Lung (tissue), 11 donors: ENCODE measurements at regions not wholly inside any gene's neighbourhood (a gene's known extent, or its start where the extent isn't known, plus 50 kb on each side); places are given as distances from the start of the nearest gene placed in this dataset.
"Not testable (repeated sequence)": the region's sequence is repeated elsewhere in the genome, so short reads cannot be mapped to it uniquely, and the experiment has no call there.

Experiments used
- ATAC-seq: fragments of 200-7000 bp; cut with Tn5 transposase; one replicate; pipeline ENCODE4 v1.9.1; 2020; ENCODE audit warnings: moderate number of reproducible peaks; ENCODE audit not compliant: insufficient read depth, low FRiP score
- DNase-seq, 3 donors: peaks; one replicate each; pipeline ENCODE4 v3.0.0-alpha.2; 2013 to 2017
- H3K27ac ChIP-seq, 2 donors: one replicate each; pipeline ENCODE4 v1.5.1; 2013; ENCODE audit warnings: mild to moderate bottlenecking in 2 of 2, moderate library complexity in 2 of 2, control low read depth in 1 of 2, inconsistent platforms in 1 of 2, low read depth in 1 of 2, low read length in 1 of 2
- H3K27me3 ChIP-seq, 3 donors: one replicate each; pipeline ENCODE4 v1.5.1; 2013; ENCODE audit warnings: low read length in 2 of 3; ENCODE audit not compliant: control insufficient read depth in 3 of 3, insufficient read depth in 3 of 3
- H3K36me3 ChIP-seq, 4 donors: one replicate each; pipeline ENCODE4 v1.5.1; 2013; ENCODE audit warnings: low read length in 4 of 4, mild to moderate bottlenecking in 1 of 4, moderate library complexity in 1 of 4; ENCODE audit not compliant: control insufficient read depth in 4 of 4, insufficient read depth in 4 of 4
- H3K4me1 ChIP-seq, 5 donors: one replicate each; pipeline ENCODE4 v1.5.1; 2013; ENCODE audit warnings: low read length in 5 of 5, mild to moderate bottlenecking in 2 of 5, moderate library complexity in 1 of 5; ENCODE audit not compliant: control insufficient read depth in 5 of 5, insufficient read depth in 5 of 5
- H3K4me3 ChIP-seq: one replicate; pipeline ENCODE4 v1.5.1; 2013; ENCODE audit warnings: mild to moderate bottlenecking, control low read depth, moderate library complexity
- H3K9ac ChIP-seq, 2 donors: one replicate each; pipeline ENCODE4 v1.5.1; 2013; ENCODE audit warnings: low read length in 2 of 2, control low read depth in 1 of 2; ENCODE audit not compliant: insufficient read depth in 1 of 2
- H3K9me3 ChIP-seq, 4 donors: one replicate each; pipeline ENCODE4 v1.5.1; 2013; ENCODE audit warnings: low read length in 3 of 4, mild to moderate bottlenecking in 1 of 4, moderate library complexity in 1 of 4; ENCODE audit not compliant: control insufficient read depth in 4 of 4, insufficient read depth in 3 of 4
- WGBS, 2 donors: extraction: QIAGEN DNeasy Blood & Tissue Kit; methylation state at CpG; one replicate each; pipeline ENCODE4 v1.1.7; 2013; 5-methylcytosine and 5-hydroxymethylcytosine counted together
- TF ChIP-seq, protein P1 (sequence below): IDR thresholded peaks from 2 replicates; pipeline ENCODE4 v1.5.1; 2012; ENCODE audit warnings: mild to moderate bottlenecking; ENCODE audit errors: control extremely low read depth, extremely low read depth
- donor health status: control.
- donor health status: control.
- donor health status: Bipolar disorder and iron deficiency.
- donor health status: healthy.
- donor health status: DM: yes; HTN: yes; CAD: no.

DNA sequence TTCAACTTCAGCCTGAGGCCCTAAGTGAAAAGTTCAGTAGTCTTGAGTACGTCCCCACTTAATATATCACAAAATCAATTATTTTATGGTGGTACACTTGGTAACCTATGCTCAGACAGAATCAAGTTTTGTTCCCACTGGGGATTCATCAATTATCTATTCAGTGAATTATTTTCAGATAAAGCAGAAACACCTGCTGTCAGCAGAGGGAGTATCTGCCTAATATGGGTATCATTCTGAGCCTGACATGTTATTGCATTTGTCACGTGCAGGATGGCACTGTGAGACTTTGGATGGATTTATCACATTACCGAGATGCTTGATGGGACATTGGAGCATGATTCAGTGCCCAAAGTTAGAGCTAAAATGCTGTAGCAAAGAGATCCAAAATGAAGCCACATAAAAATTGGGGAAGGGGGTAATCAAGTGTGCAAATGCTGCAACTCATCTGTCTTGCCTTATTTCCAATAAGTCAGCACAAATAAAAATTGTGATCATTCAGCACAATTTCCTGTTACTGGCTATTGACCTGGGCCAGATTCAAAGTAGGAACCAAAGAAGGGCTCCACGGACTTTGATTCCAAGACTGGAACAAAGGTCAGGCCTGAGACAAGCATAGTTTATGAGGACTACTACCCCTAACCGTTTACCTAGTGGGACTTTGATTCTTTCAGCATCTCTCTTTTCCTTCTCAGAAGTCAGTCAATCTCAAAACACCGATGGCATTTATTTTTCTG lies 657.6 kb downstream of the LMO4 start:
- no peak overlapping the region for H3K27ac ChIP-seq
- DNase-seq (no peak), ATAC-seq (no peak)
- H3K9me3 ChIP-seq = no peaks in the 10 kb centered on the region
- TF ChIP-seq, protein P1, sequence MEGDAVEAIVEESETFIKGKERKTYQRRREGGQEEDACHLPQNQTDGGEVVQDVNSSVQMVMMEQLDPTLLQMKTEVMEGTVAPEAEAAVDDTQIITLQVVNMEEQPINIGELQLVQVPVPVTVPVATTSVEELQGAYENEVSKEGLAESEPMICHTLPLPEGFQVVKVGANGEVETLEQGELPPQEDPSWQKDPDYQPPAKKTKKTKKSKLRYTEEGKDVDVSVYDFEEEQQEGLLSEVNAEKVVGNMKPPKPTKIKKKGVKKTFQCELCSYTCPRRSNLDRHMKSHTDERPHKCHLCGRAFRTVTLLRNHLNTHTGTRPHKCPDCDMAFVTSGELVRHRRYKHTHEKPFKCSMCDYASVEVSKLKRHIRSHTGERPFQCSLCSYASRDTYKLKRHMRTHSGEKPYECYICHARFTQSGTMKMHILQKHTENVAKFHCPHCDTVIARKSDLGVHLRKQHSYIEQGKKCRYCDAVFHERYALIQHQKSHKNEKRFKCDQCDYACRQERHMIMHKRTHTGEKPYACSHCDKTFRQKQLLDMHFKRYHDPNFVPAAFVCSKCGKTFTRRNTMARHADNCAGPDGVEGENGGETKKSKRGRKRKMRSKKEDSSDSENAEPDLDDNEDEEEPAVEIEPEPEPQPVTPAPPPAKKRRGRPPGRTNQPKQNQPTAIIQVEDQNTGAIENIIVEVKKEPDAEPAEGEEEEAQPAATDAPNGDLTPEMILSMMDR = no peak
- WGBS, 2 donors = 85 to 87% methylated on average over 6 of the region's 6 CpGs
- H3K4me1 ChIP-seq = no peaks in the 10 kb centered on the region
- H3K4me3 ChIP-seq = no peak overlapping the region
- no peaks in the 10 kb centered on the region for H3K27me3 ChIP-seq
- H3K9ac ChIP-seq = no peak overlapping the region
- H3K36me3 ChIP-seq = no peaks in the 10 kb centered on the region

DNA sequence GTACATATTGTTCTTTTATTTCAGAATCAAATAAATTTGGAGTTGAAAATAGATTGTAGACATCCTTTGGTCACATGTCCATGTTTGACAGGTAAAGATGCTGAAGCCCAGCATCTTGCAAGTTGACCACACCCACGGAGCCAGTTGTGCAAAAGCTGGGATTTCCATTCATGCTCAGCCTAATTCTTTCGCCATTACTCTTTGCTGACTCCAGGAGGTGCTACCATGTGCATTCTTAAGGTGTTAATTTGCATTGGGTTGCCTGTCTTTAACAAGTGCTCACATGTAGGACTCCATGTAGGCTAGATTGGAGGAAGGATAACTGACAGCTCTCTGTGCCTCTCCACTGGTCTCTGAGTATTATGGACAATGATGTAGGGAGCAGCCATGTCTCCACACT lies 660.7 kb downstream of the LMO4 start:
- ATAC-seq (no peak), DNase-seq (no peak)
- Histone ChIP-seq H3K36me3 (no peaks in the 10 kb centered on the region), H3K27me3 (no peaks in the 10 kb centered on the region), H3K27ac (no peak overlapping the region), H3K9ac (no peak overlapping the region), H3K4me1 (no peaks in the 10 kb centered on the region), H3K4me3 (no peak overlapping the region), H3K9me3 (no peaks in the 10 kb centered on the region)
- WGBS, 2 donors = 66 to 68% methylated on average over 2 of the region's 2 CpGs
- TF ChIP-seq, protein P1 = no peak

DNA sequence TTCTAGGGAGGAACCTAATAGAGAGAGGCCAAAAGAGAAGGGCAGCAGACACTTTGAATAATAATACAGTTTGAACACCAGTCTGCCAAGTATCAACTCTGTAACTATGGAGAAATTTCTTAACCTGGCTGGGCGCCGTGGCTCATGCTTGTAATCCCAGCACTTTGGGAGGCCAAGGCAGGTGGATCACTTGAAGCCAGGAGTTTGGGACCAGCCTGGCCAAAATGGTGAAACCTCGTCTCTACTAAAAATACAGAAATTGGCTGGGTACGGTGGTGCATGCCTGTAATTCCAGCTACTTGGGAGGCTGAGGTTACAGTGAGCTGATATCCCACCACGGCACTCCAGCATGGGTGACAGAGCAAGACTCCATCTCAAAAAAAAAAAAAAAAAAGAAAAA lies 663.9 kb downstream of the LMO4 start:
- 91 to 97% methylated on average over 5 of the region's 5 CpGs for WGBS, 2 donors
- not testable (repeated sequence) for ATAC-seq, H3K36me3 ChIP-seq, H3K27ac ChIP-seq, DNase-seq, H3K4me1 ChIP-seq, H3K9ac ChIP-seq, H3K4me3 ChIP-seq, H3K27me3 ChIP-seq, H3K9me3 ChIP-seq

DNA sequence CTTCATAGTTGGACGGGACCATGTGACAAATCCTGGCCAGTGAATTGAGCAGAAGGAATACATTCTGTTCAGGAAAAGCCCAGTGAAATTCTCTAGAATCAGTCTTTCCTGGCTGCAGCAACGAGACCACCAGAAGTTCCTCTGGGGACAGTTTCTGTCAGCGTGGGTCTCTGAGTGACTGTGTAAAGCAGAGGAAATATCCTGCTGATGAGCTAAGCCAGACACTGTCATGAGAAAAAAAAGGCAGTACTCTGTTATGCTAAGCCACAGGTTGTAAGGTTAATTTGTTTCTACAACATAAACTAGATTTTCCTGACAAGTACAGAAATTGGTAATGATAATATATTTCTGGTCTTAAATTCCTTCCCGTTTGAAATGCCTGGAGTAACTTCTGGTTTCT lies 664.4 kb downstream of the LMO4 start:
- TF ChIP-seq, protein P1 = no peak
- DNase-seq = peak in 2 of 3 donors; percentile 11 to 17

More for the DNA sequence above, 664.4 kb downstream of the LMO4 start:
- H3K4me1 ChIP-seq = no peaks in the 10 kb centered on the region
- no peaks in the 10 kb centered on the region for H3K36me3 ChIP-seq
- H3K27ac ChIP-seq = no peak overlapping the region
- WGBS, 2 donors = 69 to 78% methylated on average over 4 of the region's 4 CpGs
- no peaks in the 10 kb centered on the region for H3K27me3 ChIP-seq
- no peak overlapping the region for H3K4me3 ChIP-seq
- ATAC-seq = no peak
- no peaks in the 10 kb centered on the region for H3K9me3 ChIP-seq
- H3K9ac ChIP-seq = no peak overlapping the region
